Activated CD8-positive, alpha-beta memory T cell treated with anti-CD3 and anti-CD28 coated beads for 1 hour (primary cell): ENCODE measurements at regions not wholly inside any gene's neighbourhood (a gene's known extent, or its start where the extent isn't known, plus 50 kb on each side); places are given as distances from the start of the nearest gene placed in this dataset.
"Not testable (repeated sequence)": the region's sequence is repeated elsewhere in the genome, so short reads cannot be mapped to it uniquely, and the experiment has no call there.

Source experiments
- DNase-seq, 2 donors: peaks; one replicate each; pipeline ENCODE4 v3.0.0-alpha.2; 2020; ENCODE audit warnings: low read depth in 1 of 2; ENCODE audit errors: extremely low read depth in 1 of 2

- DNase-seq: no peak
Observed at GRCh38 chr6:90463359-90463758, 123.5 kb downstream of the MAP3K7 start.

- no peak for DNase-seq
Observed at GRCh38 chr6:90462102-90462501, 124.8 kb downstream of the MAP3K7 start.

- no peak for DNase-seq
Observed at GRCh38 chr6:90461383-90461782, 125.5 kb downstream of the MAP3K7 start.

- DNase-seq: no peak
Observed at GRCh38 chr6:90460051-90460450, 126.8 kb downstream of the MAP3K7 start.

GRCh38 chr6:90459225-90459758 is 127.6 kb downstream of the MAP3K7 start:
- no peak for DNase-seq

GRCh38 chr6:90458353-90459224 is 128.3 kb downstream of the MAP3K7 start:
- DNase-seq: peak in 1 of 2 donors; percentile 25

GRCh38 chr6:90457867-90458259 is 129.0 kb downstream of the MAP3K7 start:
- DNase-seq: no peak

GRCh38 chr6:90456997-90457866 is 129.6 kb downstream of the MAP3K7 start:
- not testable (repeated sequence) for DNase-seq

GRCh38 chr6:90456001-90456400 is 130.9 kb downstream of the MAP3K7 start:
- DNase-seq: no peak

- DNase-seq: no peak
Observed at GRCh38 chr6:90454836-90455427, 131.9 kb downstream of the MAP3K7 start.

GRCh38 chr6:90450268-90450953 is 136.5 kb downstream of the MAP3K7 start:
- no peak for DNase-seq

GRCh38 chr6:90449311-90449710 is 137.6 kb downstream of the MAP3K7 start:
- no peak for DNase-seq

- DNase-seq: no peak
Observed at GRCh38 chr6:90448836-90449235, 138.0 kb downstream of the MAP3K7 start.

- no peak for DNase-seq
Observed at GRCh38 chr6:90446164-90446563, 140.7 kb downstream of the MAP3K7 start.

GRCh38 chr6:90445533-90446108 is 141.3 kb downstream of the MAP3K7 start:
- no peak for DNase-seq

GRCh38 chr6:90444160-90444714 is 142.6 kb downstream of the MAP3K7 start:
- no peak for DNase-seq

GRCh38 chr6:90442366-90442765 is 144.5 kb downstream of the MAP3K7 start:
- no peak for DNase-seq

GRCh38 chr6:90440586-90441283 is 144.1 kb upstream of the BACH2 start:
- no peak for DNase-seq

GRCh38 chr6:90439586-90439985 is 142.9 kb upstream of the BACH2 start:
- no peak for DNase-seq
